Smooth muscle cell (in vitro differentiated cells): ENCODE measurements at regions not wholly inside any gene's neighbourhood (a gene's known extent, or its start where the extent isn't known, plus 50 kb on each side); places are given as distances from the start of the nearest gene placed in this dataset.
A peak's percentile ranks its signal among the peaks of the same experiment; 100 is the strongest.

Experiments
- DNase-seq: peaks from one replicate; lab custom pipeline; 2025; ENCODE audit not compliant: unreplicated experiment; lab: John Stamatoyannopoulos, UW
- H2AFZ ChIP-seq: fragments of 200-600 bp; sonication (generic); 2 replicates; pipeline ENCODE4 v1.6.0; 2016; ENCODE audit warnings: antibody characterized with exemption, low read depth, mild to moderate bottlenecking
- H3F3A ChIP-seq: fragments of 200-600 bp; sonication (generic); 2 replicates; pipeline ENCODE4 v1.6.0; 2017; ENCODE audit warnings: antibody characterized with exemption, low read depth
- H3K27ac ChIP-seq: fragments of 200-600 bp; sonication (generic); 2 replicates; pipeline ENCODE4 v1.5.1; 2016; ENCODE audit warnings: low read depth, mild to moderate bottlenecking
- H3K27me3 ChIP-seq: fragments of 200-600 bp; sonication (generic); 2 replicates; pipeline ENCODE4 v1.6.1; 2016; ENCODE audit warnings: low read depth, mild to moderate bottlenecking
- H3K36me3 ChIP-seq: fragments of 200-600 bp; sonication (generic); 2 replicates; pipeline ENCODE4 v1.5.1; 2016; ENCODE audit warnings: low read depth
- H3K4me1 ChIP-seq: fragments of 200-600 bp; sonication (generic); 2 replicates; pipeline ENCODE4 v1.5.1; 2016; ENCODE audit warnings: low read depth
- H3K4me2 ChIP-seq: fragments of 200-600 bp; sonication (generic); 2 replicates; pipeline ENCODE4 v1.6.0; 2016; ENCODE audit warnings: mild to moderate bottlenecking
- H3K4me3 ChIP-seq: fragments of 200-600 bp; sonication (generic); 2 replicates; pipeline ENCODE4 v1.5.1; 2016; ENCODE audit warnings: mild to moderate bottlenecking
- H3K79me2 ChIP-seq: fragments of 200-600 bp; sonication (generic); 2 replicates; pipeline ENCODE4 v1.6.0; 2016; ENCODE audit warnings: low read depth, mild to moderate bottlenecking
- H3K9ac ChIP-seq: fragments of 200-600 bp; sonication (generic); 2 replicates; pipeline ENCODE4 v1.6.0; 2016; ENCODE audit warnings: low read depth
- H3K9me3 ChIP-seq: fragments of 200-600 bp; sonication (generic); replicated peaks from 2 replicates; pipeline ENCODE4 v1.5.1; 2016; ENCODE audit warnings: low read depth
- H4K20me1 ChIP-seq: fragments of 200-600 bp; sonication (generic); 2 replicates; pipeline ENCODE4 v1.6.0; 2016; ENCODE audit warnings: low read depth
- CTCF ChIP-seq: fragments of 200-600 bp; sonication (generic); IDR thresholded peaks from 2 replicates; pipeline ENCODE4 v1.5.1; 2017; ENCODE audit warnings: borderline replicate concordance, mild to moderate bottlenecking, antibody characterized with exemption; ENCODE audit not compliant: insufficient read depth, poor library complexity, severe bottlenecking
- WGBS: methylation state at CpG from one replicate; pipeline ENCODE4 v1.1.7; 2016; ENCODE audit warnings: low lambda C conversion rate; 5-methylcytosine and 5-hydroxymethylcytosine counted together

- DNase-seq = no peak
- no peak overlapping the region for H2AFZ ChIP-seq
- TF ChIP-seq CTCF = no peak
Measured at GRCh38 chr4:43332052-43332425, 439.5 kb downstream of the GRXCR1 start.

DNA sequence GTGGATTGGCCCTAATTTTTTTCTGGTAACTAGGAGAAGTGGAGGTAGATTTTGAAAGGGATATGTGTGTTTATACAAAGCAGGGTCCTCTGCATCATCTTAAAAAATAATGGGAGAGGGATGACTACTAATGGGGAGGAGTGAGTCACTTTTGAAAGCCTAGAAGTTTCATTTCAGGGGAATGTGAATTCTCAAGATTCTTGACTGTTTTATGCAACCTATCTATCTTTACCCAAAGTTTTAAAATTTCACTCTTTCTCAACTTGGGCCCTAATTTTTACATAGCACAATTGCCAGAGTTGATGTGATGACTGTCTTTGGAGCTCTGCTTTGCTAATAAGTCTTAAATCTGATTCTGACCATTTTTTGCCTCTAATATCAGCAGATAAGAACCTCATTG is 445.2 kb downstream of the GRXCR1 start:
- H3K27ac ChIP-seq = no peak overlapping the region
- no peak overlapping the region for H3K4me3 ChIP-seq
- H3F3A ChIP-seq = no peaks in the 10 kb centered on the region
- H3K9ac ChIP-seq = no peak overlapping the region
- no peaks in the 10 kb centered on the region for H3K79me2 ChIP-seq
- no peaks in the 10 kb centered on the region for H4K20me1 ChIP-seq
- no peaks in the 10 kb centered on the region for H3K27me3 ChIP-seq
- no peak overlapping the region for H3K4me2 ChIP-seq
- H2AFZ ChIP-seq = no peak overlapping the region
- TF ChIP-seq CTCF = no peak
- H3K4me1 ChIP-seq = peaks cover 4% of the 10 kb centered on the region
- no peaks in the 10 kb centered on the region for H3K9me3 ChIP-seq
- H3K36me3 ChIP-seq = no peaks in the 10 kb centered on the region
- DNase-seq = no peak

More at GRCh38 chr4:43332052-43332425, 439.5 kb downstream of the GRXCR1 start:
- H3K9ac ChIP-seq = no peak overlapping the region
- no peaks in the 10 kb centered on the region for H3K4me1 ChIP-seq
- no peaks in the 10 kb centered on the region for H3F3A ChIP-seq
- no peaks in the 10 kb centered on the region for H3K9me3 ChIP-seq
- no peaks in the 10 kb centered on the region for H3K36me3 ChIP-seq
- H3K79me2 ChIP-seq = no peaks in the 10 kb centered on the region
- H3K4me3 ChIP-seq = no peak overlapping the region
- no peaks in the 10 kb centered on the region for H3K27me3 ChIP-seq
- no peaks in the 10 kb centered on the region for H4K20me1 ChIP-seq
- H3K27ac ChIP-seq = peak overlapping the region; percentile 5
- H3K4me2 ChIP-seq = no peak overlapping the region

DNA sequence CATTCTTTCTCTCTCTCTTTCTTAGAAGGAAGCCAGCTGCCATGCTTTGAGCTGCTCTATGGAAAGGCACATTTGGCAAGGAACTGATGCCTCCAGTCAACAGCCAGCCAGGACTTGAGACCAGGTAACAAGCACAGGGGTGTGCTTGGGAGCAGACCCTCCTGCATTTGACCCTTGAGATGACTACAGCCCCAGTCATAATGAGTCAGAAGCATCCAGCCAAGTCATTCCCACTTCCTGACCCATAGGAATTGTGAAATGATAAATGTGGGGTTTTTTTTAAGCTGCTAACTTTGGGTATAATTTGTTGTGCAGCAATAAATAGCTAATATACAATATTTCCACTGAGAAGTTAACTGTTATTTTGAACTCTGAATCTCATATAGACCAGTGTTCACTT is 446.9 kb downstream of the GRXCR1 start:
- Histone ChIP-seq H2AFZ (no peak overlapping the region), H3F3A (no peaks in the 10 kb centered on the region), H3K79me2 (no peaks in the 10 kb centered on the region), H3K36me3 (no peaks in the 10 kb centered on the region), H4K20me1 (no peaks in the 10 kb centered on the region), H3K4me2 (no peak overlapping the region), H3K27ac (no peak overlapping the region), H3K4me1 (peaks cover 4% of the 10 kb centered on the region), H3K27me3 (no peaks in the 10 kb centered on the region), H3K9me3 (no peaks in the 10 kb centered on the region), H3K9ac (no peak overlapping the region), H3K4me3 (no peak overlapping the region)
- no peak for TF ChIP-seq CTCF
- no peak for DNase-seq

DNA sequence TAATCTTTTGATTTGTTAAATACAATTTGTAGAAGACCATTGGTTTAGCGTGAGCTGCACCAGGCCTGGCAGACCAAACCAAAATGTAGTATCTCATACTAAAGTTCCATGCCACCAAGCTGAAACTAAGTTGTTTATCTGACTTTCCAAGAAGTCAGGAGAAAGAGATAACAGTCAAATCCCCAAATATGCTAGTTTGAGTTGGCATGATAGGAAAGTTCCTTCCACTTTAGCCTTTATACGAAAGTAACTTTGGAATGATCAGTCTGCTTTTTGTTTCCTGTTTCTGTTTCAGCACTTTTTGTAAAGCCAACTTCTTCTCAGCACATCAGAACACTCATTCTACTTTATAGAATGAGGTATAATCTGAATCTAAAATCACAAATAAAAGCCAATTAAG is 449.2 kb downstream of the GRXCR1 start:
- no peak overlapping the region for H3K9ac ChIP-seq
- no peaks in the 10 kb centered on the region for H4K20me1 ChIP-seq
- no peaks in the 10 kb centered on the region for H3K36me3 ChIP-seq
- no peaks in the 10 kb centered on the region for H3K27me3 ChIP-seq
- peak overlapping the region; percentile 45 for H2AFZ ChIP-seq
- no peaks in the 10 kb centered on the region for H3K9me3 ChIP-seq
- H3K4me1 ChIP-seq = peaks cover 4% of the 10 kb centered on the region
- H3K4me2 ChIP-seq = peak overlapping the region; percentile 58
- DNase-seq = no peak
- peak overlapping the region; percentile 66 for H3K27ac ChIP-seq
- no peaks in the 10 kb centered on the region for H3F3A ChIP-seq
- H3K79me2 ChIP-seq = no peaks in the 10 kb centered on the region
- TF ChIP-seq CTCF = no peak
- WGBS = 31% methylated on average over 2 of the region's 2 CpGs
- H3K4me3 ChIP-seq = no peak overlapping the region
